ENCODE measurements at regions not wholly inside any gene's neighbourhood (a gene's known extent, or its start where the extent isn't known, plus 50 kb on each side); places are given as distances from the start of the nearest gene placed in this dataset.
"Not testable (repeated sequence)": the region's sequence is repeated elsewhere in the genome, so short reads cannot be mapped to it uniquely, and the experiment has no call there.

DNA sequence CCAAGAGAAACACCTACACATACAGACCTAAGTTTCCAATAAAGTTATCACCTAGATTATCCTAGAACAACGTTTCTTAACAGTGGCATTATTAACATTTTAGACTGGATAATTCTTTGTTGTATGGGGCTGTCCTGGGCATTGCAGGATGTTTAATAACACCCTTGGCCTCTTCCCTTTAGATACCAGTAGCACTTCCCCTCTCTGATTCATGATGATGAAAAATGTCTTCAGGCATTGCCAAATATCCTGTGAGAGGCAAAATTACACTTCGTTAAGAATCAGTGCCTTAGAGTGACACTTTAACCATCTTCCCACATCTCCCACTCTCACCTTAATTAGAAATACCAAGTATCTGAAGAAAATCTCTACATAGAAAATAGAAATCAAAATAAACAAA, 352.6 kb downstream of the CGGBP1 start:
- no peak for DNase-seq

DNA sequence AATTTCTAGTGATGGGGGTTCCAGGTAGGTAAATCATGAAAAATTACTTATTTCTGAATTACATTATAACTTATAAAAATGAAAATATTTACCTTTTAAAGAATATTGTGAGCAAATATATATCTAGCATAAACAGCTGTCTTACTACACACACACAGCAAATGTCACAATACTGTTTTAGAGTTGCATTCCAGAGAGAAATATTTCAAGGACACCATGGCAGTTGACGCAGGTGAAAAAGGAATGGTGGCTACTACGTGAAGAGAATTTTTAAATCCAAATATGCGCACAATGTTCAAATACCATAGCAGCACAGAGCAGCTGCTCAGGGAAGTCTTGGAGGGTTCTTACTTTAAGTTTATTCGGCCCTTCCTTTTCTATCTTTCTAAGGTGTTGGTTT, 356.2 kb downstream of the CGGBP1 start:
- no peak for DNase-seq

DNA sequence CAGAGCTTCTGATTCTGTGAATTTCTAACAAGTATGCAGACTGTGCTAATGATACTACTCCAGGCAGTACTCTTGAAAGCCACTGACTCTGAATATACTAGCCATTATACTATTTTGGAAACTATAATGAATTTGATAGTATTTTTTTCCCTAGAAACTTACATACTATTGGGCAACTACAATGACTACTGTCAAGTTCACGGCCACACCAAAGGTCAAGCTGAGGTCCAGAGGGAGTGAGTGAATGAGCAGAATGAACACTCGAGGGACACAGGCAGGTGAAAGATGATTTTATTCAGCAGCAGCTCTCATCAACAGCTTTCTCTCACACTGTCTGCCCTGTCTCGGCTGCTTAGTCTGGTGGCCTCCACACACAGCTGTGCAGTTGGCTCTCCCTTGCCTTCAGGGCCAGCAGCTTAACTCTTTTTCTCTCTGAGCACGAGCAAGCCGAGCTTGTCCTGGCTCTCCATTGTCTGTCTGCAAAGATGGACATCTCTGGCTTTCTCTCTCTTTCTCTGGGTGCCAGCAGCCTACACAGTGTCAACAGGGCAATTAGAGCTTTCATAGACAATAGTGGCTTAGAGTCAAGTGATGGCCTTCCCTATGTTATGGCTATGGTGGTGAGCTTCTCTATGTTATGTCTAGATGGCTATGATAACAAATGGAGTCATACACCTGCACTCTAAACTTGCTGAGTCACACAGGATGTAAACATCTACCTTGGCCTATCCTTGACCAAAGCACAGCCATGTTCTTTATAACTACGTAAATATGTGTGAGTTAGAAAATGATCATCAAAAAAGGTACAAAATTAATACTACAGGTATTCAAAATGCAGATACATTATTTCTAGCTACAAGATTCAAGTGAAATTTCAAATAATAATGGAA, 362.4 kb downstream of the CGGBP1 start:
- no peak for DNase-seq

DNA sequence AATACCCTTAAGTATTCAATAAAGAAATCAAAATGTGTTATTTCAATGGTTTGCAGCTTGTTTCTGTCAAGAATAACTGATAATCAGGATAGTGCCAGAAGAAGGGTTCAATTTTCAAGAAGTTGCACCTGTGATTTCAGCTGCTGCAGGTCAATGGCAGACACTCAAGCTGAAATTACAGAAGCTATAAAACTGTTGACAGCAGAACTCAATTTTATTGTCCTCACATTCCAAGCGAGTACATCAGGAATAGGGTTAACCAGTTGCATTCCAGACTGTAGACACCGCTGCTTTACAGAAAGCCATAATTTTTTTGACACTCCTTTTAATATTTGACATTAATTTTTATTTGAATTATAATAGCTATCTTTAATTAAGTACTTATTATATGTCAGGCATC, 364.1 kb downstream of the CGGBP1 start:
- DNase-seq, result no peak

DNA sequence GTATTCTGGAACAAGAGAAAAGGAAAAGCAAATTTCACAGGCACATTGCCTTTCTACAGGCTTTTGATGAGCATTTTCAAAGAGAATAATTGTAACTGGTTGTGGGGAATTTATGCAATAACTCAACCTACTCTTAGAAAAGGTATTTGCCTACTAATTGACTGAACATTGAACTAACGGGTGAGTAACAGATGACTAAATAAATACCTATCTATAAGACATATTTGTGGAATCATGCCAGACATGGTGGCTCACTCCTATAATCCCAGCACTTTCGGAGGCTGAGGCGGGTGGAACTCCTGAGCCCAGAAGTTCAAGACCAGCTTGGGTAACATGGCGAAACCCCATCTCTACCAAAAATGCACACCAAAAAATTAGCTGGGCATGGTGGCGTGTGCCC, 367.7 kb downstream of the CGGBP1 start:
- no peak for DNase-seq

DNA sequence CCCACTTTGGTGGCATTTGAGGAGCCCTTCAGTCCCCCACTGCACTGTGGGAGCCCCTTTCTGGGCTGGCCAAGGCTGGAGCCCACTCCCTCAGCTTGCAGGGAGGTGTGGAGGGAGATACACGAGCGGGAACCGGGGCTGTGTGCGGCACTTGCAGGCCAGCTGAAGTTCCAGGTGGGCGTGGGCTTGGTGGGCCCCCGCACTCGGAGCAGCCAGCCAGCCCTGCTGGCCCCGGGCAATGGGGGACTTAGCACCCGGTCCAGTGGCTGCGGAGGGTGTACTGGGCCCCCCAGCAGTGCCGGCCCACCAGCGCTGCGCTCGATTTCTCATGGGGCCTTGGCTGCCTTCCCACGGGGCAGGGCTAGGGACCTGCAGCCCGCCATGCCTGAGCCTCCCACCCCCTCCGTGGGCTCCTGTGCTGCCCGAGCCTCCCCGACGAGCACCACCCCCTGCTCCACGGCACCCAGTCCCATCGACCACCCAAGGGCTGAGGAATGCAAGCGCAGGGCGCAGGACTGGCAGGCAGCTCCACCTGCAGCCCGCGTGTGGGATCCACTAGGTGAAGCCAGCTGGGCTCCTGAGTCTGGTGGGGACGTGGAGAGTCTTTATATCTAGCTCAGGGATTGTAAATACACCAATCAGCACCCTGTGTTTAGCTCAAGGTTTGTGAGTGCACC, 379.7 kb downstream of the CGGBP1 start:
- DNase-seq, result not testable (repeated sequence)

DNA sequence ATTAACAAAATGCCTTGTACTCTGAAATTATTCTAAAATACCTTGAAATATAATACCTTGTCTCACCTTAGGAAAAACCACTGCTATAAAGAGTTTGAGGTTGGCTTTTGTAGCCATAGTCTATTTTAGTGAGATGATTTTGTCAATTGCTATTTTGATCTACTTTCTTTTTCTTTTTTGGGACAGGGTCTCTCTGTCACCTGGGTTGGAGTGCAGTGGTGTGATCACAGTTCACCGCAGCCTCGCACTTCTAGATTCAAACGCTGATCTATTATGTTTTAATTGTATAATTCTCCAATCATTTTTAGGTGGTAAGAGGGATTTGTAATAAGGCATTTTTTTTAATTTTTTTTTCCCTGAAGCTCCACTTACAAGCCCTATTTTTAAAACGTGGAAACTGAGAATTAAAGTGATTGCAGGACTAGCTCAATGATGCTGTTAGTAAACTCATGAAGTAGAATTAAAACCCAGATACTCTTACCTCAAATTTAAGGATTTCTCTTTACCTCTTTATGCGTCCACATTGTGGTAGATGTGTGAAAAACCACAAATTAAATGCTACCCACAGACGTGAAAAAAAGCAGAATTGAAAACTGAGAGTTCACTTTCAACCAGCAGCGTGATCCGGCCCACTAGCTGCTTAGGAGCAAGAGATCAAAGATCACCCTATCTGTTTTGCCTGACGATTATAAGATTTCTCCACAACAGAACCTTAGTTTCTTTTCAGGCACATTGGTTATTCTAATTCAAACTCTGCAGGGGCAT, 384.2 kb downstream of the CGGBP1 start:
- DNase-seq, result no peak

DNA sequence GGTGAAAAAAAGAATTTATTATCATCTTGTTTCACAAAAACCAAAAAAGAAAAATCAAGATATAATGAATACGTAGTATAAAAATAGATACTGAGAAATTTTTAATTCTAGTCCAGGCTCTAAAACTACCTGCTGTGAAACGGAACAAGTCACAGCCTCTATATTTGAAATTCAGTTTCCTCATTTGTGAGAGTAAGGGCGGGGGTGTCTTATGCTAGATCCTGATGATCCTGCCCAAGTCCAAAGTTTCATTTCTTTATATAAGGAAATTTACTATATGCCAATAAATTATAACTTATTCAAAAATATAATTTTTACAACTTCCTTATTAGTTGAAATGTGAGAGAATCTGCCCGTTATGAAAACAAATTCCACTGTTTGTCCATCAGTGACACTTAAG, 385.7 kb downstream of the CGGBP1 start:
- DNase-seq, result no peak

DNA sequence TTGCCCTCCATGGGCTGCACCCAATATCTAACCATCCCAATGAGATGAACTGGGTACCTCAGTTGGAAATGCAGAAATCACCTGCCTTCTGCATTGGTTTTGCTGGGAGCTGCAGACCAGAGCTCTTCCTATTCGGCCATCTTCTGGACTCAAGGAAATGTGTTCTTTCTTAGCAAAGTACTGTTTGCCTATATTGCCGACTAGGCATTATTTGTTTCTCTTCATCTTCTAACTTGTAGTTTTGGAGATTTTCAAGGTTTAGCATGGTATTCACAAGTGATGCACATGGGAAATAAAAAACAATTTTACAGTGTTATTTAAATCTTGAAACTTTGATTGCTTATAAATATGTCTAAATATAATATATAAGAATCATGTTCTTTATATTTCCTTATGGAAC, 377.8 kb upstream of the POU1F1 start:
- no peak for DNase-seq

DNA sequence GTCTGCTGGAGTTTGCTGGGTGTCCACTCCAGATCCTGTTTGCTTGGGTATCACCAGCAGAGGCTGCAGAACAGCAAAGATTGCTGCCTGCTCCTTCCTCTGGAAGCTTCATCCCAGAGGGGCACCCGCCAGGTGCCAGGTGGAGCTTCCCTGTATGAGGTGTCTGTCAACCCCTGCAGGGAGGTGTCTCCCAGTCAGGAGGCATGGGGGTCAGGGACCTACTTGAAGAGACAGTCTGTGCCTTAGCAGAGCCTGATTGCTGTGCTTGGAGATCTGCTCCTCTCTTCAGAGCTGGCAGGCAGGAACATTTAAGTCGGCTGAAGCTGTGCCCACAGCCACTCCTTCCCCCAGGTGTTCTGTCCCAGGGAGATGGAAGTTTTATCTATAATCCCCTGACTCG, 376.8 kb upstream of the POU1F1 start:
- DNase-seq, result not testable (repeated sequence)

DNA sequence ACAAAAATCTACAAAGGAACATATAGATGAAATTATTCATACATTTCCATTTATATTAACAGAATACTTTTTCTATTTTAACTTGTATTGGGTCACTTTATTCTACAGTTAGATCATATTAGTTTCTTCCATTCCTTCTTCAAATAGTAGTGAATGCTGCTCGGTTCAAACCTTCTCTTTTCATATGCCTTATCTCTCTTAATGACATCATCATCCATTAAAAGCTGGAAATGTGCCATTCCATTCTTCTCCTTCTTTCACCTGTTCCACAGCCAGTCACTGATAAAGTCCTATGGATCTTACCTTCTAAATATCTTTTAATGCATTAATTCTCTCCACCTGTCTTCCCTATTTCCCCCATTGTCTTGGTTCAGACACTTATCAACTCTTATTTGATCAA, 358.0 kb upstream of the POU1F1 start:
- DNase-seq, result no peak

DNA sequence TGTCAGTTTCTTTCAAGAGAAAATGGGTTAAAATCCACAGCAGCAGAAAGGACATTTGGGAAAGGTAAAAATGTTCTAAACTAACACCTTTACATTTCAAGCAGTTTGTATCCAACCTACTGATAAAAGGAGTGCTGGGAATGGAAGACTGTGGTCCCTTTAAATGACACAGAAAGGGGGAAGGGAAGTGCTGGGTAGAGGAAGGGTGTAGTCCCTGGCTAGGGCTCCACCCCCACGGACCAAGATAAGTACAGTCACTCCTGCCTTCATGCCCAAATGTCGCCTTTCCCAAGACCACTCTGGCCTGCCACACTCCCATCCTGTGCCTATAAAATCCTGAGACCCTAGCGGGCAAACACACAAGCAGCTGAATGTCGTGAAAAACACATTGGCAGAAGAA, 350.9 kb upstream of the POU1F1 start:
- DNase-seq, result no peak

DNA sequence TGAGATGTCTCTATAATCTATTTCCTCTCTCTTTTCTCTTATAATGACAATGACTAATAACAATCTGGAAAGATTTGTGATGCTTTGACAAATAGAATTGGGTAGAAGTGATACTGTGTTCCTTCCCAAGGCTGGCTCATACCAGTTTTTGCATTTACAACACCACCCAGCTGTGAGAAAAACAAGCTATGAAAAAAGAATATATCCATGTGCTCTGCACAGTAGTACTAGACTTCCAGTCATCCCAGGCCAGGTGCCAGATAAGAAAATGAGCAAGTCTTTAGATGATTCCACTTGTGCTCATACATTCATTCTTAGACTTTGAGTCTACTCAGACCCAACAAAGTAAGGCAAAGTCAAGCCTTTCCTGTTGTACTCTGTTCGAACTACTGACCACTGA, 350.2 kb upstream of the POU1F1 start:
- DNase-seq, result no peak

DNA sequence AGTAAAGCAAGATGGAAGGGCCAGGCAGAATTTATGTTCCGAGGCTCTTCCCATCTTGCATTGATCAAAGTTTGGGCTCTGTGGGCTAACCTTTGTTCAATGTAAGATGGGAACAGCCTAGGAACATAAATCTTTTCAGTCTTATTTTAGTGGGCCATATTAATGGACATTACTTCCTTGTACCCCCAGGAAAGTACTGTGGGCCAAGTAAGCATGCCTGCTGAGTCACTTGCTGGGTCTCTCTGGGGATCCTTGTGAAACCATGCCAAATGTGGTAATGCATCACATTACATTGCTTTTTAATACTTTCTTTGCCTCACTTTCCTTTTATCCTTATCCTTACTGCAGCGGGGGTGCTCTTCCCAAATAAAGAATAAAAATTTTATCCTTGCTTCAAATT, 349.5 kb upstream of the POU1F1 start:
- no peak for DNase-seq

DNA sequence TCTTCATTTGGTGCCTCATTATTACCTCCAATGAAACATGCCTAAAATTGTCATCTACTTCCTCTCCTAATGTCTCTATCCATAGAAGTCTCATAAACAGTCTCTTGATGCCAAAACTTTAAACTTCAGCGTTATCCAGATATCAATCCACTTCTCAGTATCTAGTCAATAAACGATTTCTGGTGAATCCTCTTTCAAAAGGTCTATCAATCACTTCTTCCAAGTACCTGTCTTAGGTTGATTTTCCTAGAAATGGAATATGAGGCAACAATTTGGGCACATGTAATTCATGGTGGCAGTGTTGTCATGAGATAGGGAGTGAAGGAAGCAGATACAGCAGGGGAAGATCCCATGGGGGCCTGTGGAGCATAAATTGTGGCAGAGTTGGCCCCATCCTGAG, 348.5 kb upstream of the POU1F1 start:
- DNase-seq, result no peak

DNA sequence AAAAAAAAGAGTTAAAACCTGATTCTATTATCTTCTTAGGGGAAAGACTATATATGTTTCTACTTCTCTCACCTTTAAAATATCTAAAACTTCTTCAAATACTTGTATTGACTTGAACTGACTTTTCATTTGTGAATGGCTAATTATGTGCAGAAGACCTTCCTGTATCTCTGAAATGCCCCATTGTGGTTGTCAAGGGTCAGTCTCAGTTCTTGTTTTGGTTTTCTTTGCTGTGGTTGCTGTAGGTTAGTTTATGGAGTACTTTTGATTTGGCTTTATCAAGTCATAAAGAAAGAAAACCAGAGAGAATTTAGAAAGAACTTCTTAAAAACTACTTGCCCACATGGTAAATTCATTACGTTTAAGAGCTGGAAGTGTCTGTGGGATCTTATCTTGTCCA, 345.3 kb upstream of the POU1F1 start:
- DNase-seq, result no peak

DNA sequence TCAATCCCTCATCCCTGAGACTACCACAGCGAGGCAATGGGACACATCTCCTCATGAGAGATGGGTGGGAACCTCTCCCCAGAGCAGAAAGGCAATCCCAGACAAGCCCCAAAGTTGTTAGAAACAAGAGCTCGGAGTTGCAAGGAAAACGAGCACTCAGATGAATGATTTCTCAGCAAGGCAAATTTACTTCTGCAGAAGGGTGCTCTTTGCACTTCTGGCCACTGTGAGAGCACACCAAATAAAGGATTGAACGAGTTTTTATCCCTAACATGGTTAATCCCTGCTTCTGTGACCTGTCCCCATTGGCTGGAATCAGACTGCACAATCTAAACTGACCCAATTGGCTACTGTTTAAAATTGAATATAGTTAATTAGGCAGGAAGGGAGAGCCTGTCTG, 339.1 kb upstream of the POU1F1 start:
- DNase-seq, result no peak

DNA sequence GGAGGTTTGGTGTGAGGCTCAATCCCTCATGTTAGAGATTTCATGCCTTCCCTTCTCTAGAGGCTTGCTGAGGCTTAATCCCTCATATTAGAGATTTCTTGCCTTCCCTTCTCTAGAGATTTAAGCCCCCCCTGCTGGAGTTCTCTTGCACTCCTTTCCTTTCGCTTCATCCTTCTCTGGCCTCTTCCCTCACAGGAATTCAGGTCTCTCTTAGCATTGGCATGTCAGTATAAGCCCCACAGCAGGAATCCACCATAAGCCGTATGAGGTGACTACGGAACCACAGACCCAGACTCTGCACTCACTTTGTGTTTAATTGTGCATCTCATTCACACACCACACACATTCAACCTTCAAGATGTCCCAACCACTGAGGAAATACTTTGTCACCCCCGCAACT, 338.6 kb upstream of the POU1F1 start:
- DNase-seq, result no peak

DNA sequence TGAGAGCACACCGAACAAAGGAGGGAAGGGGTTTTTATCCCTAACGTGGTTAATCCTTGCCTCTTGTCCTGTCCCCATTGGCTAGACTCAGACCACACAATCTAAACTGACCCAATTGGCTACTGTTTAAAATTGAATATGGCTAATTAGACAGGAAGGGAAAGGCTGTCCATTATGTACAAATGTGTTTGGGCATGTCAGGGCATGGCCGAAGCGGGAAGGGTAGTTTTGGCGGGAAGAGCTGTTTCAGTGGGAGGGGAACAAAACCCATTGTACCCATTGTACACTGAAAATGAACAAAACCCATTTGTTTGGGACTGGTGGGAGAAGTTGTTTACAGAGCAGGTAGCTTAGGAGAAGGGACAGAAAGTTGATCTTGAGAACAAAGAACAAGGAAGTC, 330.9 kb upstream of the POU1F1 start:
- no peak for DNase-seq

DNA sequence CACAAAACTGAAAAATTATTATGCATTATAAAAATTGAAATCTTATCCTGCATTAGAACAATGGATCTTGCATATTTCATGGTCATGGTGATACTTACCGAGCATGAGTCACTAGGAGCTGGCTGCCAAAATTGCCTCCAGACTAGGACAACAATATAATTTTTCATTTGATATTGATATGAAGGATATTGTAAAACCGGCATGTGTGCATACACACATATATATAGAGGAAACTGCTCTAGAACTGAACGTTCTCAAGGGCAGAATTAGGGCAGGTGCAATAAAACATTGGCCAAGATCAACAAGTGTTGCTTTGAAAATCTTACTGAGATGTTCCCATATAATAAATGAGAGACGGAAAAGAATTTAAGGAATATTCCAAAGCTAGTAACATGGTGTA, 319.4 kb upstream of the POU1F1 start:
- DNase-seq, result no peak

DNA sequence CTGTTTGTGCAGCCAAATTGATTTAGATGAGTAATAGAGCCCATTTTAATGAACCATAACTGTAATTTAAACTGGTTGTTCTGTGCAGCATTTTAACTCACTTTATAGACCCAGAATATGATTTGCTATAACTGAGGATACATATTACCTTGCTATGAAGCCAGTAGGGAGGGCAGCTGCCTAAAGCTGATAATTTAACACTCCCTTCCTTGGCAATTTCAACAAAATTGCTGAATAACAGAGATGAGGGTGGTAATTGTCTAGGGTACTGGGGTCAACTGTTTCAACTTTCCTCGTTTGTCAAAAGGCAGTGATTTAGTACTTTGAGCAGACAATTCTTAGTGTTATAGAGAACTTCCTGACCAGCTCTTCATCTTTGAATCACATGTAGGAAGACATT, 304.9 kb upstream of the POU1F1 start:
- DNase-seq, result no peak

DNA sequence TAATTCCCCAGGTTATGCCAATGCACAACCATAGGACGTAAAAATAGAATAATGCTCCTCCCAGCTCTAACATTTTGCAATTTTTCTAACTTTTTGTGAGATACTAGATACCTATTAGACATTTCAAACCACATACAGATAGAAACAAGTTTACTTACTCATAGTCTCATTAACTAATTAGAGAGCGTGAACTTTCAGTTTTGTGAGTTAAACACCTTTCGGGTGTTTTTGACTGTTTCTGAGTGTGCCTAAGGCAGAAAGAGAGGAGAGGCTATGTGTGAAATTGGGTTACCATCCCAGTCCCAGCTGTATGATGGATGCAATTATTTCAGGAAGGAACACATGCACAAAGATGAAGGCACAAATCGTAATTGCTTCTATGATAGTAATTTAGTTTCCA, 300.4 kb upstream of the POU1F1 start:
- no peak for DNase-seq

DNA sequence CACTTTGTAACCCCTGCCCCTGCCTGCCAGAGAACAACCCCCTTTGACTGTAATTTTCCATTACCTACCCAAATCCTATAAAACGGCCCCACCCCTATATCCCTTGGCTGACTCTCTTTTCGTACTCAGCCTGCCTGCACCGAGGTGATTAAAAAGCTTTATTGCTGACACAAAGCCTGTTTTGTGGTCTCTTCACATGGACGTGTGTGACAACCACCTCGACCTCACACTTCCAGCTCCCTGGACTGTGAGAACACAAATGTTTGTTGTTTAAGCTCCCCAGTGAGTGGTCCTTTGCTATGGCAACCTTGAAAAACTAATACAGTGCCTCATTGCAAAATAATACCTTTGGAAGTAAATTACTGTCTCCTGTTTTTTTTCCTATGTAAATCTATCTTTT, 299.2 kb upstream of the POU1F1 start:
- no peak for DNase-seq

DNA sequence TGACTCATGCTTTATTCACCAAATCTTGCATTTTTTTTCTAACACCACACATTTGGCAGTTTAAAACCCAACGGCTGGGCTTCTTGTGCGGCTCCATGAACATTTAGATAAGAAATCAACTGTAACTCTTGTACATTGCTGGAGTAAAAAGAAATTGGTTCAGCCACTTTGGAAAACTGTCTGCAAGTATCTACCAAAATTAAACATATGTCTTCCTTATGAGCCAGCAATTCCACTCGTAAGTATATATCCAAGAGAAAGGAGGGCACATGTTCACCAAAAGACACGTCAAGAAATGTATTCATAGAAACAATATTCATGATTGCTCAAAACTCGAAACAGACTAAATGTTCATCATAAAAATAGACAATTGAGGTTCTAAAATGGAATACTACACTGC, 291.9 kb upstream of the POU1F1 start:
- no peak for DNase-seq
